IMR-90 (cell line): ENCODE measurements at regions not wholly inside any gene's neighbourhood (a gene's known extent, or its start where the extent isn't known, plus 50 kb on each side); places are given as distances from the start of the nearest gene placed in this dataset.

ENCODE experiments used
- ATAC-seq: fragments of 200-7000 bp; cut with Tn5 transposase; 2 replicates; pipeline ENCODE4 v1.9.1; 2020; ENCODE audit warnings: low read depth, mild to moderate bottlenecking, moderate library complexity
- BruUV-seq: library from RNA; stranded (reverse); fragments of 400-500 nt; replicated peaks from 2 replicates; lab custom pipeline; 2021; lab: Mats Ljungman, UMichigan
- CTCF ChIA-PET: fragments of 300-600 bp; formaldehyde crosslinking; extraction: SDS; loops from one replicate; lab custom pipeline; 2021; ENCODE audit warnings: antibody characterized with exemption; lab: Yijun Ruan, JAX
- POLR2A ChIA-PET: fragments of 300-600 bp; sonication (Branson Sonifier 250); formaldehyde crosslinking; loops from one replicate; lab custom pipeline; 2022; ENCODE audit warnings: antibody characterized with exemption; ENCODE audit not compliant: unreplicated experiment; lab: Charles Lee
- DNase-seq: peaks from one replicate; pipeline ENCODE4 v3.0.0; 2013
- H2AFZ ChIP-seq: replicated peaks from 2 replicates; pipeline ENCODE3; 2013; ENCODE audit warnings: low read length, mild to moderate bottlenecking; ENCODE audit not compliant: poor library complexity
- H2AK5ac ChIP-seq: 2 replicates; pipeline ENCODE4 v1.6.1; 2013; ENCODE audit warnings: low read depth, low read length, inconsistent platforms
- H2AK9ac ChIP-seq: replicated peaks from 2 replicates; pipeline ENCODE3; 2013; ENCODE audit warnings: mild to moderate bottlenecking, low read depth, low read length, moderate library complexity; ENCODE audit not compliant: poor library complexity
- H2BK120ac ChIP-seq: 2 replicates; pipeline ENCODE4 v1.6.1; 2013; ENCODE audit warnings: low read depth, low read length, inconsistent platforms
- H2BK15ac ChIP-seq: 3 replicates; pipeline ENCODE4 v1.6.1; 2013; ENCODE audit warnings: low read depth, low read length, inconsistent platforms
- H2BK20ac ChIP-seq: 2 replicates; pipeline ENCODE4 v1.6.1; 2013; ENCODE audit warnings: low read depth, mild to moderate bottlenecking, inconsistent platforms, low read length, moderate library complexity
- H2BK5ac ChIP-seq: 2 replicates; pipeline ENCODE4 v1.6.1; 2013; ENCODE audit warnings: mild to moderate bottlenecking, low read depth, low read length, inconsistent platforms; ENCODE audit not compliant: poor library complexity, severe bottlenecking
- H3K14ac ChIP-seq: replicated peaks from 2 replicates; pipeline ENCODE4 v1.6.1; 2013; ENCODE audit warnings: low read depth, low read length, inconsistent platforms
- H3K18ac ChIP-seq: 2 replicates; pipeline ENCODE4 v1.6.1; 2013; ENCODE audit warnings: low read depth, low read length, control low read depth
- H3K23ac ChIP-seq: 2 replicates; pipeline ENCODE4 v1.6.1; 2013; ENCODE audit warnings: low read depth, low read length, inconsistent platforms
- H3K27ac ChIP-seq: 2 replicates; pipeline ENCODE4 v1.5.1; 2013; ENCODE audit warnings: mild to moderate bottlenecking, control low read depth, low read length; ENCODE audit not compliant: insufficient read depth
- H3K27me3 ChIP-seq: 2 replicates; pipeline ENCODE4 v1.6.1; 2013; ENCODE audit warnings: low read length; ENCODE audit not compliant: control insufficient read depth, insufficient read depth
- H3K36me3 ChIP-seq: 2 replicates; pipeline ENCODE4 v1.6.1; 2013; ENCODE audit warnings: low read length, mixed read lengths; ENCODE audit not compliant: control insufficient read depth, insufficient read depth
- H3K4ac ChIP-seq: 2 replicates; pipeline ENCODE4 v1.6.1; 2013; ENCODE audit warnings: low read depth, low read length, inconsistent platforms
- H3K4me1 ChIP-seq: 2 replicates; pipeline ENCODE4 v1.6.1; 2013; ENCODE audit warnings: low read length, mixed read lengths; ENCODE audit not compliant: control insufficient read depth, insufficient read depth
- H3K4me2 ChIP-seq: 2 replicates; pipeline ENCODE4 v1.6.1; 2013; ENCODE audit warnings: low read depth, mild to moderate bottlenecking, control low read depth, low read length, moderate library complexity
- H3K4me3 ChIP-seq: 2 replicates; pipeline ENCODE4 v1.5.1; 2013; ENCODE audit warnings: low read depth, mild to moderate bottlenecking, control low read depth, low read length, moderate library complexity; ENCODE audit not compliant: insufficient read depth
- H3K56ac ChIP-seq: 2 replicates; pipeline ENCODE4 v1.6.1; 2013; ENCODE audit warnings: low read length, inconsistent platforms; ENCODE audit not compliant: insufficient read depth; ENCODE audit errors: extremely low read depth
- H3K79me1 ChIP-seq, 2 experiments: 2 replicates each; pipeline ENCODE4 v1.6.1; 2013; ENCODE audit warnings: low read length in 2 of 2, inconsistent platforms in 1 of 2, low read depth in 1 of 2
- H3K9ac ChIP-seq: 2 replicates; pipeline ENCODE4 v1.6.1; 2013; ENCODE audit warnings: low read depth, low read length, control low read depth
- H3K9me1 ChIP-seq: 2 replicates; pipeline ENCODE4 v1.6.1; 2013; ENCODE audit warnings: low read length, inconsistent platforms; ENCODE audit not compliant: insufficient read depth
- H3K9me3 ChIP-seq: 2 replicates; pipeline ENCODE4 v1.6.1; 2013; ENCODE audit warnings: low read length; ENCODE audit not compliant: control insufficient read depth, insufficient read depth
- H4K20me1 ChIP-seq: 2 replicates; pipeline ENCODE4 v1.6.1; 2013; ENCODE audit warnings: low read length, inconsistent platforms; ENCODE audit not compliant: insufficient read depth
- H4K5ac ChIP-seq: 2 replicates; pipeline ENCODE4 v1.6.1; 2013; ENCODE audit warnings: mild to moderate bottlenecking, low read depth, low read length, control low read depth
- H4K8ac ChIP-seq, 2 experiments: 2 replicates each; pipeline ENCODE4 v1.6.1; 2013; ENCODE audit warnings: low read depth in 2 of 2, low read length in 2 of 2, control low read depth in 1 of 2, inconsistent platforms in 1 of 2
- H4K91ac ChIP-seq: 2 replicates; pipeline ENCODE4 v1.6.1; 2013; ENCODE audit warnings: low read depth, low read length, inconsistent platforms; ENCODE audit not compliant: insufficient read depth
- NFE2L2 ChIP-seq: fragments of 150-350 bp; IDR thresholded peaks from 2 replicates; pipeline ENCODE4 v1.6.1; 2016; ENCODE audit warnings: low read depth, mild to moderate bottlenecking, low read length
- USF2 ChIP-seq: fragments of 150-350 bp; IDR thresholded peaks from 2 replicates; pipeline ENCODE4 v1.6.1; 2017; ENCODE audit warnings: mild to moderate bottlenecking, antibody characterized with exemption, low read length, low read depth
- WGBS, 2 experiments: methylation state at CpG; one replicate each; pipeline versions ENCODE4 v1.1.5 to v1.1.7; 2013; ENCODE audit warnings: missing lambda C conversion rate in 2 of 2; ENCODE audit not compliant: insufficient read length in 1 of 2; ENCODE audit errors: extremely low coverage in 2 of 2; 5-methylcytosine and 5-hydroxymethylcytosine counted together
- dilution Hi-C: fragments of 300-500 bp; cut with HindIII; formaldehyde crosslinking; loops from one replicate; pipeline ENCODE4 v1.14.3; 2018; ENCODE audit warnings: low sequenced_read_pairs; ENCODE audit not compliant: unreplicated experiment
- in situ Hi-C: fragments of 300-500 bp; cut with MboI; formaldehyde crosslinking; loops from 3 replicates; pipeline ENCODE4 v1.14.3; 2019; ENCODE audit warnings: low sequenced_read_pairs, inconsistent platforms, mixed read lengths
- intact Hi-C: fragments of 100-400 bp; cut with micrococcal nuclease; formaldehyde crosslinking; loops from 2 replicates; pipeline ENCODE4 v1.10.0; 2022
- TF ChIP-seq, protein P1 (sequence below): conservative IDR thresholded peaks from 2 replicates; pipeline ENCODE4 v1.5.1; 2012; ENCODE audit warnings: mild to moderate bottlenecking, low read depth, low read length, improper control_type of control experiment

- intact Hi-C loops (no loop called here), dilution Hi-C loops (no loop called here), in situ Hi-C loops (no loop called here)
- ATAC-seq (no peak), DNase-seq (no peak)
- Histone ChIP-seq H3K9ac (no peak overlapping the region), H2BK15ac (no peak overlapping the region), H2AFZ (no peak overlapping the region), H3K18ac (no peak overlapping the region), H3K27me3 (peaks cover 1% of the 10 kb centered on the region), H3K14ac (no peak overlapping the region), H3K4me2 (no peak overlapping the region), H2AK5ac (no peak overlapping the region), H3K4ac (no peak overlapping the region), H3K23ac (no peak overlapping the region), H3K4me3 (no peak overlapping the region), H3K56ac (no peak overlapping the region), H2BK20ac (no peak overlapping the region), H3K27ac (no peak overlapping the region), H3K9me3 (no peaks in the 10 kb centered on the region), H4K20me1 (no peaks in the 10 kb centered on the region), H3K79me1 (no peaks in the 10 kb centered on the region), H4K91ac (no peak overlapping the region), H3K36me3 (no peaks in the 10 kb centered on the region), H4K5ac (no peak overlapping the region), H2AK9ac (no peak overlapping the region), H3K9me1 (no peaks in the 10 kb centered on the region), H3K4me1 (no peaks in the 10 kb centered on the region), H2BK120ac (no peak overlapping the region), H2BK5ac (no peak overlapping the region), H4K8ac (no peak overlapping the region)
- WGBS, 2 experiments: no CpG with 5 or more reads among the region's 14 CpGs
- no TSS peak for BruUV-seq
- POLR2A ChIA-PET: no interaction called here
- TF ChIP-seq NFE2L2 (no peak), USF2 (no peak)
- TF ChIP-seq, protein P1, sequence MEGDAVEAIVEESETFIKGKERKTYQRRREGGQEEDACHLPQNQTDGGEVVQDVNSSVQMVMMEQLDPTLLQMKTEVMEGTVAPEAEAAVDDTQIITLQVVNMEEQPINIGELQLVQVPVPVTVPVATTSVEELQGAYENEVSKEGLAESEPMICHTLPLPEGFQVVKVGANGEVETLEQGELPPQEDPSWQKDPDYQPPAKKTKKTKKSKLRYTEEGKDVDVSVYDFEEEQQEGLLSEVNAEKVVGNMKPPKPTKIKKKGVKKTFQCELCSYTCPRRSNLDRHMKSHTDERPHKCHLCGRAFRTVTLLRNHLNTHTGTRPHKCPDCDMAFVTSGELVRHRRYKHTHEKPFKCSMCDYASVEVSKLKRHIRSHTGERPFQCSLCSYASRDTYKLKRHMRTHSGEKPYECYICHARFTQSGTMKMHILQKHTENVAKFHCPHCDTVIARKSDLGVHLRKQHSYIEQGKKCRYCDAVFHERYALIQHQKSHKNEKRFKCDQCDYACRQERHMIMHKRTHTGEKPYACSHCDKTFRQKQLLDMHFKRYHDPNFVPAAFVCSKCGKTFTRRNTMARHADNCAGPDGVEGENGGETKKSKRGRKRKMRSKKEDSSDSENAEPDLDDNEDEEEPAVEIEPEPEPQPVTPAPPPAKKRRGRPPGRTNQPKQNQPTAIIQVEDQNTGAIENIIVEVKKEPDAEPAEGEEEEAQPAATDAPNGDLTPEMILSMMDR: no peak
- CTCF ChIA-PET: no interaction called here
These were observed 276.7 kb upstream of the C11orf87 start for GRCh38 chr11:109145287-109145686.
